H1 (cell line): ENCODE measurements at regions not wholly inside any gene's neighbourhood (a gene's known extent, or its start where the extent isn't known, plus 50 kb on each side); places are given as distances from the start of the nearest gene placed in this dataset.

Experiments
- CHD1 ChIP-seq: IDR thresholded peaks from 2 replicates; pipeline ENCODE4 v1.6.1; 2012; ENCODE audit warnings: low read depth, low read length, improper control_type of control experiment
- CTCF ChIP-seq, 3 experiments: IDR thresholded peaks; 1 replicate in 2 of 3; 2 replicates in 1 of 3; pipeline versions ENCODE4 v1.5.1 to v1.6.1; 2011; ENCODE audit warnings: low read length in 3 of 3, mild to moderate bottlenecking in 3 of 3, inconsistent platforms in 2 of 3, low read depth in 1 of 3, moderate library complexity in 1 of 3; ENCODE audit not compliant: insufficient read depth in 1 of 3; ENCODE audit errors: control extremely low read depth in 1 of 3
- EGR1 ChIP-seq: IDR thresholded peaks from 2 replicates; pipeline ENCODE4 v1.6.1; 2011; ENCODE audit warnings: low read depth, low read length, borderline replicate concordance
- EP300 ChIP-seq, 2 experiments: IDR thresholded peaks; 1 replicate in 1 of 2; 2 replicates in 1 of 2; pipeline ENCODE4 v1.6.1; 2011 to 2012; ENCODE audit warnings: low read depth in 2 of 2, low read length in 2 of 2, mild to moderate bottlenecking in 2 of 2, borderline replicate concordance in 1 of 2, inconsistent platforms in 1 of 2, moderate library complexity in 1 of 2
- POLR2AphosphoS5 ChIP-seq: IDR thresholded peaks from 2 replicates; pipeline ENCODE4 v1.6.1; 2011; ENCODE audit warnings: low read depth, low read length

- no peak for TF ChIP-seq CTCF (IDR thresholded peaks at IDR 0.05; ENCODE audit: control extremely low read depth in 1 of 3, insufficient read depth in 1 of 3, low read depth in 1 of 3, low read length in 3 of 3)
- TF ChIP-seq EP300 (IDR thresholded peaks at IDR 0.05; ENCODE audit: borderline replicate concordance in 1 of 2, low read depth in 2 of 2, low read length in 2 of 2) = no peak
- no peak for TF ChIP-seq CHD1
- no peak for TF ChIP-seq EGR1
- no peak for TF ChIP-seq POLR2AphosphoS5
These were observed 145.1 kb downstream of the CD24 start for GRCh38 chr6:106829451-106829850.
